ENCODE measurements at regions not wholly inside any gene's neighbourhood (a gene's known extent, or its start where the extent isn't known, plus 50 kb on each side); places are given as distances from the start of the nearest gene placed in this dataset.

GRCh38 chr1:98098473-98098872 lies 177.6 kb upstream of the DPYD start:
- TF ChIP-seq L3MBTL2 (conservative IDR thresholded peaks at IDR 0.05) (no peak), FOXM1 (IDR thresholded peaks at IDR 0.05; ENCODE audit: borderline replicate concordance) (no peak), SUZ12 (IDR thresholded peaks at IDR 0.05) (no peak), SP1 (IDR thresholded peaks at IDR 0.05) (no peak), BHLHE40 (IDR thresholded peaks at IDR 0.05; ENCODE audit: borderline replicate concordance) (no peak)
